K562 (cell line): ENCODE measurements at regions not wholly inside any gene's neighbourhood (a gene's known extent, or its start where the extent isn't known, plus 50 kb on each side); places are given as distances from the start of the nearest gene placed in this dataset.

Experiments used
- ATAC-seq: fragments of 200-7000 bp; cut with Tn5 transposase; 3 replicates; pipeline ENCODE4 v1.9.1; 2020; ENCODE audit warnings: moderate library complexity
- BruUV-seq: library from RNA; stranded (reverse); fragments of 400-500 nt; replicated peaks from 2 replicates; lab custom pipeline; 2021; lab: Mats Ljungman, UMichigan
- CTCF ChIA-PET: fragments of 300-600 bp; formaldehyde crosslinking; extraction: SDS; loops from one replicate; lab custom pipeline; 2021; ENCODE audit warnings: low intra/inter-chr PET ratio; lab: Yijun Ruan, JAX
- POLR2A ChIA-PET: fragments of 300-600, 350-650 bp; sonication (Branson Sonifier 250); formaldehyde crosslinking; extraction: SDS; loops from one replicate; lab custom pipeline; 2021; ENCODE audit warnings: antibody characterized with exemption, inconsistent platforms; lab: Yijun Ruan, JAX
- DNase-seq, 4 experiments: peaks; one replicate each; pipeline versions ENCODE4 v3.0.0 to v3.0.0-alpha.2; 2011 to 2018; ENCODE audit warnings: low spot score in 3 of 4, mixed read lengths in 3 of 4; ENCODE audit errors: extremely low read depth in 1 of 4
- FAIRE-seq: peaks from 2 replicates; lab custom pipeline; 2011; peaks lifted over from hg19 to GRCh38; lab: Jason Lieb, UNC
- H2AFZ ChIP-seq: 2 replicates; pipeline ENCODE4 v1.6.0; 2011; ENCODE audit warnings: low read depth, low read length, control low read depth, inconsistent platforms
- H3K27ac ChIP-seq: fragments of 200-600 bp; 3 replicates; pipeline ENCODE4 v1.8.0; 2011; ENCODE audit warnings: low read depth, mild to moderate bottlenecking, control low read depth, inconsistent platforms, low read length, moderate library complexity, mixed read lengths; ENCODE audit errors: extremely low read depth
- H3K27me3 ChIP-seq, 2 experiments: fragments of 300-600 bp in 1 of 2; 2 replicates in 1 of 2; 3 replicates in 1 of 2; pipeline versions ENCODE4 v1.6.0 to v1.8.0; 2011; ENCODE audit warnings: inconsistent platforms in 2 of 2, low read length in 2 of 2, mild to moderate bottlenecking in 1 of 2, mixed read lengths in 1 of 2, moderate library complexity in 1 of 2; ENCODE audit not compliant: control insufficient read depth in 2 of 2, insufficient read depth in 2 of 2
- H3K36me3 ChIP-seq: fragments of 300-600 bp; 3 replicates; pipeline ENCODE4 v1.8.0; 2011; ENCODE audit warnings: mild to moderate bottlenecking, low read length, inconsistent platforms; ENCODE audit not compliant: control insufficient read depth, insufficient read depth
- H3K4me1 ChIP-seq, 2 experiments: fragments of 200-600 bp in 1 of 2; replicated peaks in 1 of 2; 2 replicates in 1 of 2; 3 replicates in 1 of 2; pipeline versions ENCODE4 v1.5.1 to v1.8.0; 2011; ENCODE audit warnings: inconsistent platforms in 2 of 2, low read length in 2 of 2, mild to moderate bottlenecking in 1 of 2, mixed read lengths in 1 of 2, moderate library complexity in 1 of 2; ENCODE audit not compliant: control insufficient read depth in 2 of 2, insufficient read depth in 2 of 2
- H3K4me2 ChIP-seq: 2 replicates; pipeline ENCODE4 v1.6.1; 2011; ENCODE audit warnings: low read length, control low read depth, inconsistent platforms, mixed read lengths; ENCODE audit not compliant: insufficient read depth
- H3K4me3 ChIP-seq: fragments of 200-600 bp; sonication (generic), shearing (Covaris generic); 2 replicates; pipeline ENCODE4 v1.5.1; 2016; ENCODE audit warnings: control low read depth, inconsistent platforms
- H3K79me2 ChIP-seq: fragments of 200-600 bp; 3 replicates; pipeline ENCODE4 v1.8.0; 2011; ENCODE audit warnings: low read length, inconsistent platforms; ENCODE audit not compliant: control insufficient read depth, insufficient read depth
- H3K9ac ChIP-seq, 2 experiments: 2 replicates each; pipeline versions ENCODE4 v1.6.0 to v1.6.1; 2011; ENCODE audit warnings: low read depth in 2 of 2, low read length in 2 of 2, control low read depth in 1 of 2, inconsistent platforms in 1 of 2, mild to moderate bottlenecking in 1 of 2, mixed read lengths in 1 of 2; ENCODE audit not compliant: insufficient read depth in 1 of 2
- H3K9me1 ChIP-seq: one replicate; pipeline ENCODE4 v1.6.0; 2011; ENCODE audit warnings: inconsistent platforms, mild to moderate bottlenecking, low read length, moderate library complexity; ENCODE audit not compliant: control insufficient read depth, insufficient read depth
- H3K9me3 ChIP-seq: replicated peaks from 2 replicates; pipeline ENCODE4 v1.5.1; 2011; ENCODE audit warnings: low read depth, low read length, inconsistent platforms; ENCODE audit not compliant: control insufficient read depth, insufficient read depth
- H4K20me1 ChIP-seq: replicated peaks from 2 replicates; pipeline ENCODE4 v1.6.1; 2011; ENCODE audit warnings: low read length, inconsistent platforms, mixed read lengths; ENCODE audit not compliant: control insufficient read depth, insufficient read depth
- GABPA ChIP-seq: fragments of 200-800 bp; sonication (Bioruptor generic); conservative IDR thresholded peaks from 2 replicates; pipeline ENCODE4 v1.6.1; 2016; ENCODE audit warnings: low read depth, missing genetic modification characterization, missing compliant biosample characterization
- GABPB1 ChIP-seq: sonication (generic); formaldehyde crosslinking; IDR thresholded peaks from 2 replicates; pipeline ENCODE4 v1.8.0; 2022; ENCODE audit warnings: mild to moderate bottlenecking, missing genetic modification reagents
- MXD1 ChIP-seq: fragments of 250-450 bp; sonication (Bioruptor Pico); IDR thresholded peaks from 2 replicates; pipeline ENCODE4 v1.8.0; 2021; ENCODE audit warnings: borderline replicate concordance, mild to moderate bottlenecking, moderate library complexity; ENCODE audit not compliant: poor library complexity, severe bottlenecking
- NFIX ChIP-seq: fragments of 250-450 bp; sonication (Bioruptor Pico); IDR thresholded peaks from 2 replicates; pipeline ENCODE4 v1.4.0; 2020; ENCODE audit warnings: low read depth, mild to moderate bottlenecking, moderate library complexity
- PHF21A ChIP-seq: fragments of 450-650 bp; IDR thresholded peaks from 2 replicates; pipeline ENCODE4 v1.6.1; 2017; ENCODE audit warnings: low read depth, borderline replicate concordance
- RUNX1 ChIP-seq: sonication (generic); IDR thresholded peaks from 2 replicates; pipeline ENCODE4 v1.6.1; 2016; ENCODE audit warnings: antibody characterized with exemption, low read depth
- SMARCE1 ChIP-seq: fragments of 450-650 bp; IDR thresholded peaks from 2 replicates; pipeline ENCODE4 v1.7.1; 2016; ENCODE audit warnings: mild to moderate bottlenecking
- SNIP1 ChIP-seq: fragments of 450-650 bp; IDR thresholded peaks from 2 replicates; pipeline ENCODE4 v1.7.1; 2017; ENCODE audit warnings: low read depth, mild to moderate bottlenecking
- TEAD1 ChIP-seq, 2 experiments: fragments of 450-650 bp in 1 of 2; sonication (generic) in 1 of 2; formaldehyde crosslinking; IDR thresholded peaks; 2 replicates each; pipeline versions ENCODE4 v1.4.0 to v1.8.0; 2020 to 2022; ENCODE audit warnings: mild to moderate bottlenecking in 2 of 2, missing genetic modification reagents in 1 of 2
- ZNF644 ChIP-seq: fragments of 200-800 bp; sonication (Bioruptor generic); IDR thresholded peaks from 2 replicates; pipeline ENCODE4 v1.6.1; 2016; ENCODE audit warnings: low read depth, missing genetic modification characterization, missing compliant biosample characterization
- ZNF830 ChIP-seq: fragments of 250-450 bp; sonication (Bioruptor Pico); IDR thresholded peaks from 2 replicates; pipeline ENCODE4 v1.5.0; 2021; ENCODE audit warnings: mild to moderate bottlenecking
- WGBS: fragments of 100-300 bp; shearing (Covaris generic); methylation state at CpG from one replicate; pipeline ENCODE4 v1.1.6; 2016; ENCODE audit warnings: low coverage, mixed read lengths; ENCODE audit not compliant: insufficient coverage; ENCODE audit errors: missing lambda C conversion rate; 5-methylcytosine and 5-hydroxymethylcytosine counted together
- in situ Hi-C: fragments of 300-500 bp; cut with MboI; formaldehyde crosslinking; loops from 4 replicates; pipeline ENCODE4 v1.15.0; 2018; ENCODE audit warnings: inconsistent platforms, mixed read lengths
- intact Hi-C: fragments of 100-400 bp; cut with micrococcal nuclease; formaldehyde crosslinking; loops from 2 replicates; pipeline ENCODE4 v1.14.2; 2022
- TF ChIP-seq, protein P1 (sequence below): sonication (generic); formaldehyde crosslinking; IDR thresholded peaks from 2 replicates; pipeline ENCODE4 v1.9.0; 2022; ENCODE audit warnings: mild to moderate bottlenecking, missing genetic modification reagents

GRCh38 chr14:22296722-22297121, 292.3 kb downstream of the DAD1 start:
- WGBS: 0% methylated on average over 3 of the region's 3 CpGs
- Histone ChIP-seq H2AFZ (no peak overlapping the region), H3K4me1 (no peaks in the 10 kb centered on the region), H3K36me3 (no peaks in the 10 kb centered on the region), H3K4me2 (no peak overlapping the region), H4K20me1 (no peaks in the 10 kb centered on the region), H3K9ac (no peak overlapping the region), H3K27me3 (no peaks in the 10 kb centered on the region), H3K79me2 (no peaks in the 10 kb centered on the region), H3K4me3 (no peak overlapping the region), H3K9me3 (no peaks in the 10 kb centered on the region), H3K27ac (no peak overlapping the region), H3K9me1 (no peaks in the 10 kb centered on the region)
- ChIA-PET POLR2A (no interaction called here), CTCF (no interaction called here)
- DNase-seq: no peak
- BruUV-seq: no TSS peak
- ATAC-seq: no peak
- no peak for FAIRE-seq
- in situ Hi-C loops (no loop called here), intact Hi-C loops (no loop called here)
- TF ChIP-seq TEAD1 (CRISPR knock-in tag; IDR thresholded peaks at IDR 0.05) (no peak), ZNF830 (no peak), SNIP1 (no peak), RUNX1 (no peak), ZNF644 (tag) (no peak), SMARCE1 (no peak), GABPA (tag) (no peak), MXD1 (no peak), PHF21A (no peak), GABPB1 (CRISPR knock-in tag) (no peak), NFIX (CRISPR knock-in tag) (no peak)
- TF ChIP-seq, protein P1, sequence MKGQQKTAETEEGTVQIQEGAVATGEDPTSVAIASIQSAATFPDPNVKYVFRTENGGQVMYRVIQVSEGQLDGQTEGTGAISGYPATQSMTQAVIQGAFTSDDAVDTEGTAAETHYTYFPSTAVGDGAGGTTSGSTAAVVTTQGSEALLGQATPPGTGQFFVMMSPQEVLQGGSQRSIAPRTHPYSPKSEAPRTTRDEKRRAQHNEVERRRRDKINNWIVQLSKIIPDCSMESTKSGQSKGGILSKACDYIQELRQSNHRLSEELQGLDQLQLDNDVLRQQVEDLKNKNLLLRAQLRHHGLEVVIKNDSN (CRISPR knock-in tag): no peak
